ENCODE measurements at regions not wholly inside any gene's neighbourhood (a gene's known extent, or its start where the extent isn't known, plus 50 kb on each side); places are given as distances from the start of the nearest gene placed in this dataset.
"Not testable (repeated sequence)": the region's sequence is repeated elsewhere in the genome, so short reads cannot be mapped to it uniquely, and the experiment has no call there.

GRCh38 chr4:116628598-116628997, 456.8 kb downstream of the TRAM1L1 start:
- Histone ChIP-seq H3K4me1 (no peaks in the 10 kb centered on the region), H3K27ac (no peak overlapping the region), H3K36me3 (no peaks in the 10 kb centered on the region), H3K4me3 (no peak overlapping the region), H3K27me3 (no peaks in the 10 kb centered on the region), H3K9me3 (no peaks in the 10 kb centered on the region)
- 63 to 71% (median 66%) methylated on average over 2 of the region's 2 CpGs for WGBS, 4 donors
- intact Hi-C loops (cut with DNase I), result no loop called here
- TF ChIP-seq CTCF (IDR thresholded peaks at IDR 0.05), result no peak
- TF ChIP-seq POLR2A (IDR thresholded peaks at IDR 0.05), result no peak
- no peak for ATAC-seq
- DNase-seq, result no peak

GRCh38 chr4:116627545-116627944, 457.8 kb downstream of the TRAM1L1 start:
- Histone ChIP-seq H3K36me3 (no peaks in the 10 kb centered on the region), H3K9me3 (no peaks in the 10 kb centered on the region), H3K4me1 (no peaks in the 10 kb centered on the region), H3K27ac (no peak overlapping the region), H3K4me3 (no peak overlapping the region), H3K27me3 (no peaks in the 10 kb centered on the region)
- DNase-seq, result no peak
- WGBS, 4 donors, result 18 to 25% (median 22%) methylated on average over 1 of the region's 1 CpG
- TF ChIP-seq POLR2A (IDR thresholded peaks at IDR 0.05), result no peak
- TF ChIP-seq CTCF (IDR thresholded peaks at IDR 0.05), result no peak
- intact Hi-C loops (cut with DNase I), result no loop called here
- no peak for ATAC-seq

- H3K27me3 ChIP-seq; ATAC-seq; H3K36me3 ChIP-seq; H3K4me3 ChIP-seq; H3K27ac ChIP-seq; DNase-seq; H3K9me3 ChIP-seq; intact Hi-C loops (cut with DNase I); H3K4me1 ChIP-seq: not testable (repeated sequence)
- WGBS, 4 donors, result 49 to 58% (median 56%) methylated on average over 8 of the region's 8 CpGs
These were observed 465.9 kb downstream of the TRAM1L1 start for GRCh38 chr4:116619508-116619907.

GRCh38 chr4:116618638-116619037, 466.7 kb downstream of the TRAM1L1 start:
- TF ChIP-seq POLR2A (IDR thresholded peaks at IDR 0.05), result no peak
- no peak for TF ChIP-seq CTCF (IDR thresholded peaks at IDR 0.05)
- no peaks in the 10 kb centered on the region for H3K4me1 ChIP-seq
- 15 to 25% (median 20%) methylated on average over 1 of the region's 1 CpG for WGBS, 4 donors
- ATAC-seq, result no peak
- no peak overlapping the region for H3K27ac ChIP-seq
- intact Hi-C loops (cut with DNase I), result no loop called here
- DNase-seq, result no peak
- no peak overlapping the region for H3K4me3 ChIP-seq
- no peaks in the 10 kb centered on the region for H3K9me3 ChIP-seq
- H3K36me3 ChIP-seq, result no peaks in the 10 kb centered on the region
- no peaks in the 10 kb centered on the region for H3K27me3 ChIP-seq

- 39 to 66% (median 50%) methylated on average over 2 of the region's 2 CpGs for WGBS, 4 donors
- no peak for ATAC-seq
These were observed 482.3 kb downstream of the TRAM1L1 start for GRCh38 chr4:116603096-116603495.

More at GRCh38 chr4:116603096-116603495, 482.3 kb downstream of the TRAM1L1 start:
- TF ChIP-seq POLR2A (IDR thresholded peaks at IDR 0.05) (no peak), CTCF (IDR thresholded peaks at IDR 0.05) (no peak)
- no peak overlapping the region for H3K27ac ChIP-seq
- H3K27me3 ChIP-seq, result no peaks in the 10 kb centered on the region
- no peak overlapping the region for H3K4me3 ChIP-seq
- intact Hi-C loops (cut with DNase I), result no loop called here
- DNase-seq, result no peak
- H3K9me3 ChIP-seq, result peaks cover 0 to 6% (median 0%) of the 10 kb centered on the region in 12 donors
- no peaks in the 10 kb centered on the region for H3K4me1 ChIP-seq
- no peaks in the 10 kb centered on the region for H3K36me3 ChIP-seq

All from heart left ventricle (tissue), 16 donors.